ENCODE measurements at regions not wholly inside any gene's neighbourhood (a gene's known extent, or its start where the extent isn't known, plus 50 kb on each side); places are given as distances from the start of the nearest gene placed in this dataset.

GRCh38 chr4:110905367-110905766 is 282.5 kb upstream of the PITX2 start:
- CTCF ChIA-PET (ENCODE audit: partially characterized antibody): interaction anchor here (1.4 kb wide), 1 partner anchor 29 kb away, joined by 3 read pairs; no protein-coding TSS in a partner anchor
- Histone ChIP-seq H3K23ac (ENCODE audit: insufficient read length) (no peak overlapping the region), H2BK15ac (ENCODE audit: low read length) (no peak overlapping the region), H4K8ac (ENCODE audit: extremely low read depth, insufficient read depth, low read length) (no peak overlapping the region), H3K27ac (ENCODE audit: low read depth, low read length) (no peak overlapping the region), H2AK5ac (ENCODE audit: low read depth, low read length) (no peak overlapping the region), H3K4ac (replicated peaks; ENCODE audit: insufficient read length, low read depth, low read length) (no peak overlapping the region), H2BK5ac (ENCODE audit: low read depth, low read length) (no peak overlapping the region), H4K91ac (replicated peaks; ENCODE audit: insufficient read length, low read length) (no peak overlapping the region), H3K14ac (ENCODE audit: insufficient read length) (no peak overlapping the region), H3K4me2 (ENCODE audit: insufficient read depth in 1 of 2, low read depth in 2 of 2, low read length in 2 of 2) (no peak overlapping the region), H2AFZ (ENCODE audit: low read length) (no peak overlapping the region), H3K9me3 (ENCODE audit: insufficient read depth in 2 of 2, low read depth in 1 of 2, low read length in 1 of 2) (no peaks in the 10 kb centered on the region), H3K27me3 (replicated peaks in 1 of 4; ENCODE audit: control insufficient read depth in 3 of 4, extremely low read depth in 1 of 4, insufficient read depth in 3 of 4, low read length in 3 of 4) (no peaks in the 10 kb centered on the region; a peak in 1 of 7 replicates), H3K4me1 (replicated peaks in 1 of 4; ENCODE audit: control insufficient read depth in 3 of 4, insufficient read depth in 4 of 4, low read length in 3 of 4) (0 out of 7 replicates have a peak, but pooled peaks cover 0 to 3% (median 0%) of the 10 kb centered on the region in 4 experiments), H3K9ac (replicated peaks in 1 of 4; ENCODE audit: extremely low read depth in 1 of 4, low read depth in 3 of 4, low read length in 3 of 4) (no peak overlapping the region), H3K79me2 (ENCODE audit: control insufficient read depth in 1 of 2, insufficient read depth in 2 of 2, low read length in 2 of 2) (no peaks in the 10 kb centered on the region), H2BK20ac (ENCODE audit: low read length) (no peak overlapping the region), H3K56ac (replicated peaks; ENCODE audit: insufficient read length, low read depth, low read length) (no peak overlapping the region), H3K79me1 (ENCODE audit: low read depth, low read length) (no peaks in the 10 kb centered on the region), H2BK12ac (ENCODE audit: low read depth, low read length) (no peak overlapping the region), H3K23me2 (ENCODE audit: low read depth, low read length) (no peaks in the 10 kb centered on the region), H3K4me3 (ENCODE audit: extremely low read depth in 1 of 4, insufficient read depth in 2 of 4, low read depth in 3 of 4, low read length in 4 of 4) (no peak overlapping the region), H4K20me1 (replicated peaks in 1 of 2; ENCODE audit: control insufficient read depth in 1 of 2, insufficient read depth in 2 of 2, low read length in 2 of 2) (no peaks in the 10 kb centered on the region), H2BK120ac (replicated peaks; ENCODE audit: low read depth, low read length) (no peak overlapping the region), H3K36me3 (ENCODE audit: control insufficient read depth in 2 of 4, insufficient read depth in 4 of 4, low read length in 3 of 4) (no peaks in the 10 kb centered on the region), H3K18ac (ENCODE audit: extremely low read depth, low read length) (no peak overlapping the region), H4K5ac (ENCODE audit: insufficient read length, low read depth, low read length) (no peak overlapping the region)
- DNase-seq (ENCODE audit: low read depth in 1 of 2, low spot score in 2 of 2) (no peak), FAIRE-seq (no peak)
- POLR2A ChIA-PET (ENCODE audit: partially characterized antibody): no interaction called here
- TF ChIP-seq CBX5 (IDR thresholded peaks at IDR 0.05; ENCODE audit: low read depth, low read length) (no peak), KDM5A (IDR thresholded peaks at IDR 0.05; ENCODE audit: low read length) (no peak)
